Eye (tissue), 1 donor: ENCODE measurements at regions not wholly inside any gene's neighbourhood (a gene's known extent, or its start where the extent isn't known, plus 50 kb on each side); places are given as distances from the start of the nearest gene placed in this dataset.

ENCODE experiments used
- DNase-seq: peaks from one replicate; pipeline ENCODE4 v3.0.0-alpha.2; 2015

DNA sequence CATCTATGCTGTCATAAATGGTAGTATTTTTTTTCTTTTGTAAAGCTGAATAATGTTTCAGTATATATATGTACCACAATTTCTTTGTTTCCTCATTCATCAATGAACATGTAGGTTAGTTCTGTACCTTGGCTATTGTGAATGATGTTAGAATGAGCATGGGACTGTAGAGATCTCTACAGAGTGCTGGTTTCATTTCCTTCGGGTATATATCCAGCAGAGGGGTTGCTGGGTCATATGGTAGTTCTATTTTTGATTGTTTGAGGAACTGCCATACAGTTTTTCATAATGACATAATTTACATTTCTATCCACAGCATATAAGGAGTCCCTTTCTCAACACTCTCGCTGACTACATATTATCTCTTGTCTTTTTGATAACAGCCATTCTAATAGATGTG, 243.5 kb downstream of the CDH7 start:
- DNase-seq = no peak

DNA sequence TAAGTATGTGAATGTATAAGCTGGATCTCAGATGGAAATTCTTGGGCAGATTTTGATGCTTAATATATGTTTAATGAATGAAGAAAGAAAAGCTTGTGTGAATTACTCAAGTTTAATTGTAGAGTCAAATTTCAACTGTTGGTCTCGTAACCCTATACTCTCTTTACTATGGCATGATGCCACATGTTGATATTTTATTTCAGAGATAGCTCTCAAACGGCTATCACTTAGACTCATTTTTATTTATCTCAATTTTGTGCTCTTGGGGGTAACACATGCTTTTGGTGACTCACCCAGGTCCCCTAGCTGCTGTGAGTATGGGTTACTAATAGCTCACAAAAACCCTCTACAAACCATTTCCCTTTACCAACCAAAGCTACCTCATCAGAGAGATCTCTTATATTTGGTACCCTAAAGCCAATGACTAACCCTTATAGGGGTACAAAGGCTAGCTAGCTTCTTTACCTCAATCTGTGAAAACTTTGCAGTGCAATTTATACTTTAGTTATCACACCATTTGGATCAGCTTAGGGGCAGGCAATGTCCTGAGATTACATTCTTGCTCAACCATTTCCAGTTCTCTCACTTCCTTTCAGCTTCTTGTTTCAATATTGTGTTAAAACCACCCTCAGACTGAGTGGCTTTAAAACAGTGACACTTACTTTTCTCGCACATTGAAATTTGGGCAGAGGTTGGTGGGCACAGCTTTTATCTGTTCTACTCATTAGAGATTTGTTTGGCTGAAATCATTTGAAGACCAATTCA, 240.3 kb downstream of the CDH7 start:
- no peak for DNase-seq

DNA sequence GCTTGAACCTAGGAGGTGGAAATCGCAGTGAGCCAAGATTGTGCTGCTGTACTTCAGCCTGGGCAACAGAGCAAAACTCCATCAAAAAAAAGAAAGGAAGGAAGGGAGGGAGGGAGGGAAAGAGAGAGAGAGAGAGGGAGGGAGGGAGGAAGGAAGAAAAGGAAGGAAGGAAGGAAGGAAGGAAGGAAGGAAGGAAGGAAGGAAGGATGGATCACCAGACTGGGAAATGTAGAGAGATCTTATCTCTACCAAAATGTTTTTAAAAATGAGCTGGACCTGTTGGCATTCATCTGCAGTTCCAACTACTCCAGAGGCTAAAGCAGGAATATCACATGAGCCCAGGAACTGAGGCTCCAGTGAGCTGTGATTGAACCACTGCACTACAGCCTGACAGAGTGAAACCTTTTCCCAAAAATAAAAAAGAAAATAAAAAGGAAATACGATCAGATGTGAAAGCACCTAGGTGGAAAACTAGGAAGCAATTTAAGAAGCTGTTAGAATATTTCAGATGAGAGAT, 239.4 kb downstream of the CDH7 start:
- DNase-seq = no peak

DNA sequence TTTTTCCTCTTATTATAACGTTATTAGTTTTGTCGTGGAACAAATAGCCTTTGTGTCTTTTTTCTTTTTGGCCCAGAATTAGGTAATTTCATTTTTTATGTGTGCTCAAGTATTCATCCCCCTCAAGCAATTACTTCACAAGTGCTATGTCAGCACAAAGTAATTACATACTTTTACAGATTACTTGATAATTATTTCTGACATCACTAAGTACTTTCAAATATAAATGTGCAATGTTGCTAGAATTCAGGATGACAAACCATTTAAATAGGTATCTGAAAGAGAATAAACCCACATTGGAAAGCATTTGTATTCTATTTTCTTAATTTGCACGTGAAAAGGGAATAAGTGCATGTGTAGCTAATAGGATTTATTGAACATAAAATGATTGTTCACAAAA, 238.2 kb downstream of the CDH7 start:
- DNase-seq = no peak

DNA sequence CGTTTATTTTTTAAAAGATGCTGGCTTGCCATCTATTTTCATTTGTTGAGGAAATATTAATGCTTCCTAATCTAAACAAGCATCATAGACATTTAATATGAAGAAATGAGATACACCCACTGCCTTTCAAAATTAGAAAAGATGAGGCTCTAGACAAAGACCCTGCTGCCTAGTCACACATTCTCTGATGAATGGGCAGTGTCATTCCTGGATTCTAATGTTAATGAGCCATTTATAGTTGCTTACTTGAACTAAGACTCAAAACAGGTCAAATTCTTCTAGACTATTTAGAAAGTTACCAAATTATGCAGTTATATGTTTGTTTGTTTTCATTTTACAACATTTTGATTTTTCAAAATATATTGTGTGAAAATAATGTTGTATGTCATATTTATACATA, 237.6 kb downstream of the CDH7 start:
- DNase-seq = peak; percentile 60

DNA sequence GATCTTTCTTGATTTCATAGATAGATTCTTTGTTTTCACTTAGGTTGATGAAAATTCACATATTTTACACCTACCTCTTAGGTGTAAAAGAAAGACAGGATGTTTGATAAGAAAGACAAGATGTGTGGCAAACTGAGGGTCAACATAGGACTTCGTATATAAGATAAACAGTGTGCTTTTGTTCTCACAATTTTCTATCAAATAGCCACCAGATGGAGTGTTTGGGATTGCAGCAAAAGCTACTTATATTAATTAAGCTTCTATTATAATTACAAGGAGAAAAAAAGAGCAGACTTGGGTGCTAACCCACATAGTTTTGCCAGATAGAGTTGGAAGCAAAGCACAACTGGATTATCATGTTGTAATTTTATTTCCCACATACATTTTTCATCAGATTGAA, 232.9 kb downstream of the CDH7 start:
- DNase-seq = no peak

DNA sequence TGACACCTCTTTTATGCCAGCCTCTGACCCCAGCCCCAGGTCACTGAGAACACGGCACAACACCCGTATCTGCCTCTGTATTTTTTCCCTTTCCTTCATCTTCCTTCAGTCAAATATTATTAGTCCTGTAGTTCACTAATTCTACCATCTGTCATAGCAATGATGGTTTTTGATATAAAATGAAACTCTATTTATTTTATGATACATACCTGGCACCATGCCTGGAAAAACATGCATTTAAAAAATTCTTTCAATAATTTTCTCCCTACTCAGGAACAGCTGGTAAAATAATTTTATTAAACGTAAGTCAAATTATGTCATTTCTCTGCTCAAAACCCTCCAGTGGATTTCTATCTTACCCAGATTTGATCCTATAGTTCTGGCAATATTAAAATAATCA, 224.7 kb downstream of the CDH7 start:
- DNase-seq = no peak

DNA sequence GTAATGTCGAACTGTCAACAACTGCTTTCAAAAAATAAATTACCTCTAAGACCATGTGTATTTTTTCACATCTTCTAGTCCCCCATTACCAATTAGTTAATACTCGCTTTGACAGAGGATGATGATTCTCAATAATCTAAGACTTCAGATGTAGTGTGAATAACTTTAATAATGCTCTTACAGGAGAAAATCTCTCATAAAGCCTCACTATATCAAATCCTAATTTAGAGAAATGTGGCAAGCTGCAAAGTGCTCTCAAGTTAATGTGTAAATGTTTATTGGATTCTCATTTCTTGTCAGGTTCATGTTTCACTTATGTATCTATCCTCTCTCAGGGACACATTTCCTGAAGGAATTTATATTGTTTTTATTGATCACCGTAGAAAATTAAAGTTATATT, 223.9 kb downstream of the CDH7 start:
- no peak for DNase-seq

DNA sequence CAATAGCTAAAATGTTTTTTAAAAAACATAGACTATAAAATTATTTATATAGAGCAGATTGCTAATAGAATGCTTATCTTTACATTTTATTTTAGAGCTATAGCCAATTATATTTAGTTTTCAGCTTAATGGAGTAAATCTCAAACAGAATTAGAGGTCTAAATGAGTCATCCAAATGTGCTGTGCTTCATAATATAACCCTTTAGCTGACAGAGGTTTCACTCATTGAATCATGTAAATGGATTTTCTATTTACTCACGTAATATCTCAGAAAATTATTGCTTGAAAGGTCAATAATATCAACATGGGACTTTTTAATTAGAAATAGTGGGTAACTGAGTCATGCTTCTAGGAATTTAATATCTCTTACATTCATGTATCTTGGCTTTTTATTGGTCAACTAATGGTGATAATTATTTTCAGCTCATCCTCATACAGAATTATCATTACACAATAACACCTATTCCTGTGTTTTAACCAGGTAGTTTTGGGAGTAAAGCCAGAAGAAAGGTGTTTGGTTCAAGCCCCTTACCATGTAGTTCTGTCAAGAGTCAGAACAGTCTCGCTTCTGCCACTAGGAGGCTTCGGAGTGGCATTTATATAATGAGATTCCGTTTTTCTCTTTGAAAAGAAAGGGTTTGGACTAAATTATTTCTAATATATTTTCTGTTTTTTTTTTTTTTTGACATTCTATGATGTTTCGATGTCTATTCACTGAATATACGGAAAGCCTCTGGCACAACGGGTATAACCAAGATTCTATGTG, 217.6 kb downstream of the CDH7 start:
- DNase-seq = no peak

DNA sequence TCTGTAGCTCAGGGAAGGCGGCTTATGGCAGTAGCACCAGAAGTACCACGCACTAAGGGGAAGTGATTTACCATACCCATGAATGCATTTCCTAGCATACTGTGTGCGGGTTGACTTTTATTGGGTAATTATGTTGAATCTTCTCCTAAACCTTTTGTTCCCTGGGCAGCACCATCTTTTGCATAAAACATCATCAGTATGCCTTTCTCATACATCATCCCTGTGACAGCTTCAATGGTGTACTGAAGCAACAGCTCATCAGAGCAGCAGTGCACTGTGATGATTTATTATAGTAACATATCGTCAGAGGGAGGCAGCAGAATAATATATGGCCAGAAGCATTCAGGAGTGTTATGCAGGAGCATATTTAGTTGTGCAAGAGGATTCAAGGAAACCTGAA, 204.9 kb downstream of the CDH7 start:
- DNase-seq = no peak

DNA sequence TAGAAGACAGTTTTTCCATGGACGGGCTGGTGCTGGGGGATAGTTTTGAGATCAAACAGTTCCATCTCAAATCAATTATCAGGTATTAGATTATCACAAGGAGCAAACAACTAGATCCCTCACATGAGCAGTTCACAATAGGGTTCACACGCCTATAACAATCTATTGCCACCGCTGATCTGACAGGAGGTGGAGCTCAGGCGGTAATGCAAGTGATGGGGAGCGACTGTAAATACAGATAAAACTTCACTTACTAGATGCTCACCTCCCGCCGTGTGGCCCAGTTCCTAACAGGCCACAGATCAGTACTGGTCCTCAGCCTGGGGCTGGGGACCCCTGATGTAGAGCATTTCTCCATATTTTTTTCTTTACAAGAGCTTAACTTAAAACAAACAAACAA, 203.6 kb downstream of the CDH7 start:
- no peak for DNase-seq

DNA sequence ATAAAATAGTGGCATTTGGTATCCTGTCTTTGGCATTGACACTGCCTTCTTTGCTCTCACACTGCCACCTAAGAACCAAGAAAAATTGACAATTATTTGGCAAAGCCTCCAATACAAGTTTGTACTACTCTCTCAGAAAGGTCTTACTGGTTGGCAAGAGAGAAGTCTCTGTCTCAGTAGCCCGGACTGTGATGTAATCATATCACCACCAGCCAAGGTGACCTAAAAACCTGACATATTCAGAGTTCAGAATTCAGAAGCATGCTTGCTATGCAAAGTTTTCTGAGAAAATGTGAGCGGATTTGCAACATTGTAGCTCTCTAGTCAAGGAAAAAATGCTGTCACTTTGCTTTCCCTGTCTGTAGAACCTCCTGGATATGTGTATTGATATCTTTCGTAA, 196.0 kb downstream of the CDH7 start:
- no peak for DNase-seq

DNA sequence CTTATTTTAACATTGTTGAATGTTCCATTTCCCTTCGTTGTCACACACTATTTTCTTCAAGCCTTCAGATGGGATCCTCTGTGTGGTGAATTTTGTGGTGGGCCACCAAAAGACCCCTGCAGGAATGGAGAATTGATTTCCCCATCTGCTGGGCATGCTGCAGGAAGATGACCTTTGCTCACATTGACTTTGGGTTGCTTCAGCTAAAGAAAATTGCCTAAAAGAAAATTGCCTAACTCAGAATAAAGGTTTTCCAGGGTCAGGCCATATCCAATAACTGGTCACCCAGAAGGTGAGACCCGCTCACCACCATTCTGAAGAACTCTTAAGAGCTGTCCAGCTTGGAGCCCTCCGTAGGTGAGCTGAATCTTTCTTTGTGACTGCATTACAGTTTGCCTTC, 192.5 kb downstream of the CDH7 start:
- no peak for DNase-seq

DNA sequence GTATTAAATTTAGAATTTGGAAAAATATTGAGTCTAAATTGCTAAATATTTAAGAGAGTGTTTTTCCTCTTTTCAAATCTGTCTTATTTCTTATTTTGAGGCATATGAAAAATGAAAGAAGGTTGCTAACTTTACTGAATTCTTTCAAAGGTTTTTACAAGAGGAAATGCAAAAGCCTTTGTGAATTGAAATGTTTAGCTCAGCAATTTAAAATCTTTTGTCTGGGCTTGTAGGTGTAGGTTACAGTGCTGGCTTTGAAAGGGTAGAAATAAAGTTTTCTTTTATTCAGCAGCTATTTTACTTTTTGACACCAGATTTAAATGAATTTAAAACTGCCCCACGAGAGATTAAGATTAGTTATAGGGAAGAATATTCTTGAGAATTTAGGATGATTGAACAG, 192.0 kb downstream of the CDH7 start:
- no peak for DNase-seq

DNA sequence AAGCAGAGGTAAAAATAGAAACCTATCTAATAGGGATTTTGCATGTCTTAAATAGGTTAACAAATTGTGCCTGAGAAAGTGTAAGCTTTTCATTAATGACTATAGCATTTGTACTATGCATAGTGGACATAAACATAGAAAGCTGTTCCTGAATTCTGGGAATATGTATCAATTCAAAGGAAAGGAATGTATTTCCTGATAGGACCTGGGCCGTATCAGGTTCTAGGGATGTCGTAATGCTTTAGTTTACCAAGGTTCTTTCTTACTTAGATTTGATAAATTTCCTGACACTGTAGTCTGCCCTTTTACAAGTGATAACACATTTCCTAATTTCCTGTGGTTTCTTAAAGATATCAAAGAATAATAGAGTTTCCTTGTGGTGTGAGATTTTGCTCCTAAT, 191.3 kb downstream of the CDH7 start:
- no peak for DNase-seq

DNA sequence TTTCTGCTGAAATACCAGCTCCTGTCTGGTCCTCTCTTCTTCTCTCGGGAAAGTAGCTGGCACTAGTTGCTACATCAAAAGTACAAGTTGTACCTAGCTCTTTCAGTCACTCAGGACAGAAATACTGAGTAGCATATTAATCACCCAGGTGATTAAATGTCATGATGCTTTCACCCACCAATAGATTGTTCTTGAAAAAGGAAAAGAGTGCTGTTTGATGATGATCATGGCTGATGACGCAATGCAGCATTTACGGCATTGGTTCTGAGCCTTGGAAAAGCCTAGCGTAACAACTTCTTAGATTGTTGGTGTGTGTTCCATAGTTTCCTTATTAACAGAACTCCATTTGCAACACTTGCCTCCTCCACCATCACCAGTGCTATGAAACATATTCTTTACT, 190.7 kb downstream of the CDH7 start:
- DNase-seq = no peak
